ENCODE measurements at regions not wholly inside any gene's neighbourhood (a gene's known extent, or its start where the extent isn't known, plus 50 kb on each side); places are given as distances from the start of the nearest gene placed in this dataset.

DNA sequence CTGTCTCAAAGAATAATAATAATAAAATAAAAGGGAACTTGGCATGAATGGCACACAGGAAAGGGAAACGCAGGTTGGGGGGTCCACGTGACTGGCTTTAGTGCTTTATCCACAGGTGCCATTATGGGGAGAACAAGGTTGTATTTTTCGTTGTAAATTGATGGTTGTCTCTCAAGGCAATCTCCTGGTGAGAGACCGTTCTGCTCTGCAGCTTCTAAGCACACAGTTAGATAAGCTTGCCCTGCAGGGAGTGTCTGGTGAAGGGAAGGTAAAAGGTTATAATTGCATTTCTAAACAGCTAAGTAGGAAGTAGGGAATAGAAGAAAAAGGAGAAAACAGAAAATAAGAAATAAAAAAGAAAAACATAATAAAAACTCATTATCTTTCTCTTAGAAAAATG lies 69.1 kb upstream of the CPSF6 start:
- no peak for TF ChIP-seq CTCF (IDR thresholded peaks at IDR 0.05)
- TF ChIP-seq EZH2 (IDR thresholded peaks at IDR 0.05; ENCODE audit: borderline replicate concordance, insufficient read depth, low read depth, low read length, poor library complexity, severe bottlenecking) = no peak
